Esophagus squamous epithelium (tissue), 4 donors: ENCODE measurements at regions not wholly inside any gene's neighbourhood (a gene's known extent, or its start where the extent isn't known, plus 50 kb on each side); places are given as distances from the start of the nearest gene placed in this dataset.

Experiments
- CTCF ChIP-seq, 6 experiments: fragments of 450-650 bp in 4 of 6; fragments of 200-600 bp in 2 of 6; sonication (generic) in 2 of 6; IDR thresholded peaks; one replicate each; pipeline ENCODE4 v1.5.1; 2016 to 2019; ENCODE audit warnings: antibody characterized with exemption in 6 of 6, mild to moderate bottlenecking in 4 of 6, moderate library complexity in 4 of 6
- POLR2A ChIP-seq, 4 donors: fragments of 450-650 bp; IDR thresholded peaks; one replicate each; pipeline ENCODE4 v1.6.1; 2017; ENCODE audit warnings: antibody characterized with exemption in 4 of 4, mild to moderate bottlenecking in 4 of 4, moderate library complexity in 3 of 4

GRCh38 chr9:80811656-80812055 is 877.7 kb downstream of the TLE1 start:
- no peak for TF ChIP-seq CTCF (IDR thresholded peaks at IDR 0.05)
- TF ChIP-seq POLR2A (IDR thresholded peaks at IDR 0.05), result no peak
